MCF 10A (cell line): ENCODE measurements at regions not wholly inside any gene's neighbourhood (a gene's known extent, or its start where the extent isn't known, plus 50 kb on each side); places are given as distances from the start of the nearest gene placed in this dataset.
"Not testable (repeated sequence)": the region's sequence is repeated elsewhere in the genome, so short reads cannot be mapped to it uniquely, and the experiment has no call there.

Source experiments
- BruUV-seq: library from RNA; stranded (reverse); fragments of 400-500 nt; replicated peaks from 2 replicates; lab custom pipeline; 2021; lab: Mats Ljungman, UMichigan
- CTCF ChIA-PET: fragments of 300-600 bp; sonication (Branson Sonifier 250); formaldehyde crosslinking; extraction: SDS; loops from one replicate; lab custom pipeline; 2021; ENCODE audit warnings: antibody characterized with exemption, inconsistent platforms; lab: Yijun Ruan, JAX
- POLR2A ChIA-PET: fragments of 300-600, 350-650 bp; sonication (Branson Sonifier 250); formaldehyde crosslinking; extraction: SDS; loops from one replicate; lab custom pipeline; 2020; ENCODE audit warnings: antibody characterized with exemption, inconsistent platforms; lab: Yijun Ruan, JAX
- DNase-seq: peaks from one replicate; pipeline ENCODE4 v3.0.0-alpha.2; 2018; ENCODE audit not compliant: unreplicated experiment
- H3K27ac Mint-ChIP-seq: one replicate; pipeline ENCODE4 v1.8.0; 2022; ENCODE audit warnings: mild to moderate bottlenecking, low read depth, mixed read lengths; ENCODE audit not compliant: unreplicated experiment
- H3K27me3 Mint-ChIP-seq: one replicate; pipeline ENCODE4 v1.8.0; 2022; ENCODE audit warnings: mixed read lengths; ENCODE audit not compliant: insufficient read depth, unreplicated experiment
- H3K36me3 Mint-ChIP-seq: one replicate; pipeline ENCODE4 v1.8.0; 2022; ENCODE audit warnings: mild to moderate bottlenecking, moderate library complexity, mixed read lengths; ENCODE audit not compliant: insufficient read depth, unreplicated experiment
- H3K4me1 Mint-ChIP-seq: one replicate; pipeline ENCODE4 v1.8.0; 2022; ENCODE audit warnings: mixed read lengths; ENCODE audit not compliant: insufficient read depth, unreplicated experiment
- H3K4me3 Mint-ChIP-seq: one replicate; pipeline ENCODE4 v1.8.0; 2022; ENCODE audit warnings: mild to moderate bottlenecking, moderate library complexity, mixed read lengths; ENCODE audit not compliant: unreplicated experiment
- H3K9me3 Mint-ChIP-seq: one replicate; pipeline ENCODE4 v1.8.0; 2022; ENCODE audit warnings: mixed read lengths; ENCODE audit not compliant: unreplicated experiment
- intact Hi-C: fragments of 100-400 bp; cut with micrococcal nuclease; formaldehyde crosslinking; loops from 2 replicates; pipeline ENCODE4 v1.14.1; 2022

GRCh38 chr21:9919446-9919845 is 601.9 kb upstream of the TPTE start:
- H3K4me3 Mint-ChIP-seq, H3K9me3 Mint-ChIP-seq, H3K27ac Mint-ChIP-seq, BruUV-seq, H3K27me3 Mint-ChIP-seq, DNase-seq, intact Hi-C loops, CTCF ChIA-PET, POLR2A ChIA-PET, H3K4me1 Mint-ChIP-seq, H3K36me3 Mint-ChIP-seq: not testable (repeated sequence)

GRCh38 chr21:9943639-9944038 is 577.7 kb upstream of the TPTE start:
- H3K4me3 Mint-ChIP-seq, DNase-seq, BruUV-seq, H3K27ac Mint-ChIP-seq, POLR2A ChIA-PET, intact Hi-C loops, H3K4me1 Mint-ChIP-seq, H3K36me3 Mint-ChIP-seq, H3K27me3 Mint-ChIP-seq, CTCF ChIA-PET: not testable (repeated sequence)
- peaks cover 32% of the 10 kb centered on the region for H3K9me3 Mint-ChIP-seq

- H3K27me3 Mint-ChIP-seq, H3K4me3 Mint-ChIP-seq, H3K4me1 Mint-ChIP-seq, CTCF ChIA-PET, H3K27ac Mint-ChIP-seq, POLR2A ChIA-PET, DNase-seq, intact Hi-C loops, BruUV-seq, H3K36me3 Mint-ChIP-seq: not testable (repeated sequence)
- H3K9me3 Mint-ChIP-seq = peaks cover 47% of the 10 kb centered on the region
Measured at GRCh38 chr21:9946057-9946456, 575.3 kb upstream of the TPTE start.

DNA sequence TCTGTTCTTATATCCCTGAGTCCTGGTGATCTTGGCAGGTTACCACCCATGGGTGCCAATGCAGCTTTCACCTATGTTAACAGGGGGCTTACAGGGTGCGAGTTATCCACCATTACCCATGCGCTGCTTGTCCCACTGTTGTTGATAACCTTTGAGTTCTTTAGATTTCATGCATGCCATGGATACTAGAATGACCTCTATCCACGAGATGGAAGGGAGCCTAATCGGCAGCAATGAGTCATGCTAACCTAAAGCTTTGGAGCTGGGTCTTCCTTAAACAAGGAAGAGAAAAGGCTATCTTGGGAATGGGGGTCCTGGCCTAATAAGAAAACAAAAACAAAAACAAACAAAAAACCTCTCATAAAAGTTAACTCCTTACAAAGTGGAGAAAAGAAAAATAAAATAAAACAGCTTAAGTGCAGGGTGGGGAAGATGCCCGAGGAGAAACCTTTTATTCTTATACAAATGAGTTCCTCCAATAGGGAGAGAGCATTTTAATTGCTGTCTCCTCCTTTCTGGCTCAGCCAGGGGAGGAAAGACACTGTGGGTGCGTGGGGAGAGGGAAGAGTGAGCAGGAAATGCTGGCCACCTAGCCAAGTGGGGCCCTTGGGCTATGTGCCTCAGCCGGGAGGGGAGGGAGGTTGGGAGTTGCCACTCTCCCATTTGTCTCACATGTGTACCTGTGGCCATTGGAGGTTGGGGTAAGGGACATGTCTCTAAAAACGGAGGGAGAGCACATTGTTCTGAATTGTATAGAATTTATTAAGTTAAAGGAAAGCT is 571.7 kb upstream of the TPTE start:
- POLR2A ChIA-PET, H3K27me3 Mint-ChIP-seq: not testable (repeated sequence)

GRCh38 chr21:9950363-9950762 is 571.0 kb upstream of the TPTE start:
- H3K36me3 Mint-ChIP-seq, H3K27me3 Mint-ChIP-seq, DNase-seq, H3K27ac Mint-ChIP-seq, H3K4me3 Mint-ChIP-seq, H3K4me1 Mint-ChIP-seq, BruUV-seq, intact Hi-C loops, CTCF ChIA-PET, POLR2A ChIA-PET: not testable (repeated sequence)
- peaks cover 45% of the 10 kb centered on the region for H3K9me3 Mint-ChIP-seq

More for the DNA sequence above, 571.7 kb upstream of the TPTE start:
- H3K4me1 Mint-ChIP-seq, CTCF ChIA-PET, H3K36me3 Mint-ChIP-seq, H3K27ac Mint-ChIP-seq, intact Hi-C loops, DNase-seq, BruUV-seq, H3K4me3 Mint-ChIP-seq: not testable (repeated sequence)
- H3K9me3 Mint-ChIP-seq = peaks cover 47% of the 10 kb centered on the region

DNA sequence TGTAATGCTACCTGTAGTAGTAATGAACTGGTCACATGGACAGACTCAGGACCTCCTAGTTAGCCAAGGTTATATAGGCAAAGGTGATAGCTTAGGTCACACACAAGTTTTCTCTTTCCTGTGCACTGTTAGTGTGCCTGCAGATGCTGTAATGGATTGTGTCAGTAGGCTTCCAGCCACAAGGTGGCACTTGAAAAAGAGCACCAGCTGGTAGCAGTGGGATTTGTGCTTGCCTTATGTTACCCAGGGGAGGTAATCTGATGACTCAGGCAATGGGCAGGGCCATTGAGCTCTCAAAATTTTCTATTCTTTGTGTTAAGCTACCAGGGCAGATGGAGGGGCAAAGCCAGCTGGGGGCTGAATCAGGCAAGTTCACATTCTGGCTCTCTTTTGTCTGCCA is 562.6 kb upstream of the TPTE start:
- BruUV-seq, H3K4me1 Mint-ChIP-seq, POLR2A ChIA-PET, H3K36me3 Mint-ChIP-seq, H3K27me3 Mint-ChIP-seq, CTCF ChIA-PET, H3K4me3 Mint-ChIP-seq, intact Hi-C loops, DNase-seq, H3K27ac Mint-ChIP-seq: not testable (repeated sequence)
- peaks cover 12% of the 10 kb centered on the region for H3K9me3 Mint-ChIP-seq

DNA sequence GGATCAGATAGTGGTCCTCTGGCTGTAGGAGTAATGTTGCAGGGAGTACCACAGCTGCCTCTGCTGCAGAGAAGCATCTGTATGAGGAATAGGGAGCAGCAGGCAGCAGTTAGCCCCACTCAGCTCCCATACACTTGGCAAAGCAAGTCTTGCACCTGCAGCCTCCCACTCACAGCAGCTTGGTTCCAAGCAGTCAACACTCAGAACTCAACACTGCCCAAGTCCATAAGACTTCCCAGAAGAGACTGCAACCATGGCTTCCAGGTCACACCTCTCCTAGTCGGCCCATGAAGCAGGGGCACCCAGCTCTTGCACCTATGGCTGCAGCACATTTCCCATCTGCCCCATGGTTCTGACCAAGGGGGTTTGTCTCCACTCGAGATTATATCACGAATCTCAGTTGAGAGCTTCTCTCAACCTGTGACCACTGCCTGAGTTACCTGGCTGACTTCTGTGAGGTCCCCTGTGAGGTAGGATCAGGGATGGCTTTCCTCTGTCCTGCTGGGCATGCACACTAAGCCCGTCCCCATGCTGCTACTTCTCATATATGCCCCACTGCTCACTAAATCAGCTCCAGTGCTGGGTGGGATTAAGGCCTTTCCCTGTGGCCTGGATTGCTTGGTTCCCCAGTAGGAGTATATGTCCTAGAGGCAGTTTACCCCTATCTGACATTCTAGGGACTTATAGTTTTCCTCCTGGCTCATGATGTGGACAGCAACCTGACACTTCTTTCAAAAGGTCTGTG is 562.0 kb upstream of the TPTE start:
- POLR2A ChIA-PET, BruUV-seq, intact Hi-C loops, H3K36me3 Mint-ChIP-seq, H3K4me1 Mint-ChIP-seq, DNase-seq, H3K27ac Mint-ChIP-seq, H3K4me3 Mint-ChIP-seq, CTCF ChIA-PET, H3K27me3 Mint-ChIP-seq: not testable (repeated sequence)
- H3K9me3 Mint-ChIP-seq = peaks cover 11% of the 10 kb centered on the region

GRCh38 chr21:9969399-9969798 is 552.0 kb upstream of the TPTE start:
- H3K27me3 Mint-ChIP-seq, H3K27ac Mint-ChIP-seq, intact Hi-C loops, H3K4me1 Mint-ChIP-seq, CTCF ChIA-PET, DNase-seq, H3K4me3 Mint-ChIP-seq, H3K36me3 Mint-ChIP-seq, BruUV-seq, POLR2A ChIA-PET: not testable (repeated sequence)
- peaks cover 22% of the 10 kb centered on the region for H3K9me3 Mint-ChIP-seq

DNA sequence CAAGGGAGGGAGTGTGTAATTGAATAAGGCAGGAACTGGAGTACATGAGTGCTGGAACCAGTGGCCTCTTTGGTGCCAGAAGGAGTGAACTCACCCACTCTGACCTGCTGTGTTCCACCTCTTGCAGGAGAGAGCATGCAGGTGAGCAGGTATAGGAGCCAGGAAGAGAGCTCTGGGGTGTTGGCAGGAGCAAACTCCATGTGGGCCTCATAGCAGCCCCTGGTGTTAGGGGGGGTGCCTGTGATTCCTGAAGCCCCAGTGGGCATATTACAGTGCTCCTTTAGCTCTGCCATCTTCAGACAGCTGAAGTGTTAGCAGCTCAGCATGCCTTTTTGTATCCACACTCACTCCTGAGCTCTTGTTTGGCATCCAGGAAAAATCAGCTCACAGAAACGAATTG is 549.4 kb upstream of the TPTE start:
- DNase-seq, H3K27ac Mint-ChIP-seq, H3K27me3 Mint-ChIP-seq, CTCF ChIA-PET, H3K4me3 Mint-ChIP-seq, H3K4me1 Mint-ChIP-seq, intact Hi-C loops, POLR2A ChIA-PET, BruUV-seq, H3K36me3 Mint-ChIP-seq: not testable (repeated sequence)
- H3K9me3 Mint-ChIP-seq = peaks cover 25% of the 10 kb centered on the region
